T-helper 2 cell treated with Interferon-gamma antibody and Interleukin-4, amounts not matched to agents 100 ng/mL and 5 ng/mL, for 36 hours (primary cell): ENCODE measurements at regions not wholly inside any gene's neighbourhood (a gene's known extent, or its start where the extent isn't known, plus 50 kb on each side); places are given as distances from the start of the nearest gene placed in this dataset.

Experiments used
- intact Hi-C: fragments of 100-400 bp; cut with micrococcal nuclease; formaldehyde crosslinking; loops from one replicate; pipeline ENCODE4 v1.15.1; 2023

DNA sequence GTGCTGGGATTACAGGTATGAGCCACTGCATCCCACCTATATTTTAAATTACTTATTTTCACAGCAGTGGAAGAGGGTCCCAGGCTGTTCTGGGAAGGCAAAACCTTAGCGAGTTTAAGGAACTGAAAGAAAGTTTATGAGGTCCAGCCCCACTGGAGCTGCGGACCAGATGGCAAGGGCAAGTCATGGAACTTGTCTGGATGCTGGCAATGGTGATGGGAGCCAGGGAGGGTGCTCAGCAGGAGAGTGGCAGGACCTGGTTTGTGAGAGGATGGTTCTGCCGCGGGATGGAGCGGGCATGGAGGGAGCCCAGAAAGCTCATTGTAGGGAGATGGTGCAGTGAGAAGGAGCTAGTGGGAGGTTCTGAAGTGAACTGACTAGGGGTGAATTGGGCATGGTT, 50.6 kb upstream of the SLC45A1 start:
- intact Hi-C loops, result no loop called here

DNA sequence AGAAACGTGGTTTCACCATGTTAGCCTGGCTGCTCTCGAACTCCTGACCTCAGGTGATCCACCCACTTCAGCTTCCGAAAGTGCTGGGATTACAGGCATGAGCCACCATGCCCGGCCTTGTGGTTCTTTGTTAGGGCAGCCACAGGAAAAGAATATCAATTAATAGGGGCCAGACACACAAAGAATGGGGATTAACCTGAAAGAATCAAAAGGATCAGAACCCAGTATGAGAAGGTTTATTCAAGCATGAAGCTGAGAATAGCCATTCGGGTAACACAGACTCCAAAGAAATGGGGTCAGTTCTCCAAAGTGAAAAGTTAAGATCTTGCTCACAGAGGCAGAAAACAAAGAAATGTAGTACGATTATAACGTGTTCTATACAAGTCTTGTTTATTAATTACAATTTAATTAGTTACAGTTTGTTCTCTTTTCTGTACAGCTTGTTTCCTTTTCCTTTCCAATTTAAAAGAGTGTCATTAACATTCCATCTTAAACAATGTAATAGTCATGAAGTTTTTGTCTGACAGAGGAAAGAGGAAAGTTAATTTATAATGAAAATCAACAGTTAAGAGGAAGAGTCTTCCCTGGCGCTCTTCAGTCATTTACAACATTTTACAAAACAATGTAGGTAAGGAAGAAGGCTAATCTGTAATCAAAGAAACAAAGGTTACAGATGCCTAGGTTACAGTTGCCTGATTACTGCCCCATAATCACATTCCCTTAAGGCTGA, 51.3 kb upstream of the SLC45A1 start:
- intact Hi-C loops, result no loop called here

DNA sequence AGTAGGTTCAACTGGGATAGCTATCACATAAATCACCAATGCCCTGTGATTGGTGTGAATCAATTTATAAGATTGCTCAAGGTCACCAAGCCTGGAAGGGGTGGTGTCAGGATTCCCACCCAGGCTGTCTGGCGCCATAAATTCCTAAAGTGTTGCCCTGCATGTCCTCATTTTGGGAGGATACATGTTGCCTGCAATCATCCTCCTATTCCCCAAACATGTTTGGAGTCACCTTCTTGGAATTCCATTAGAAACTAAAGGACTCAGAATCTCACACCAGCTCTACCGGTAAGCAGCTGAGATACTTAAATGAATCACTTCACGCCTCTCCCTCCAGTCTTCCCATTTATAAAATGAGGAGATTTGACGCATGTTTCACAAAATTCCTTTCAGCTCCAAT, 54.1 kb upstream of the SLC45A1 start:
- intact Hi-C loops, result no loop called here

DNA sequence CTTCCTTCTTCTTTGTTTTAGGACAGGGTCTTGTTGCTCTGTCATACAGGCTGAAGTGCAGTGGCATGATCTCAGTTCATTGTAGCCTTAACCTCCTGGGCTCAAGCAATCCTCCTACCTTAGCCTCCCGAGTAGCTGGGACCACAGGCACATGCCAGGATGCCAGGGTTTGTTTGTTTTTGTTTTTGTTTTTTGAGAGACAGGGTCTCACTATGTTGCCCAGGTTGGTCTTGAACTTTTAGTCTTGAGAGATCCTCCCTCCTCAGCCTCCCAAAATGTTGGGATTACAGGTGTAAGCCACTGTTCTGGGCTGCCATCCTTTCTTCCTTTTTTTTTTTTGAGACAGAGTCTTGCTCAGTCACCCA, 56.5 kb upstream of the SLC45A1 start:
- intact Hi-C loops, result no loop called here

DNA sequence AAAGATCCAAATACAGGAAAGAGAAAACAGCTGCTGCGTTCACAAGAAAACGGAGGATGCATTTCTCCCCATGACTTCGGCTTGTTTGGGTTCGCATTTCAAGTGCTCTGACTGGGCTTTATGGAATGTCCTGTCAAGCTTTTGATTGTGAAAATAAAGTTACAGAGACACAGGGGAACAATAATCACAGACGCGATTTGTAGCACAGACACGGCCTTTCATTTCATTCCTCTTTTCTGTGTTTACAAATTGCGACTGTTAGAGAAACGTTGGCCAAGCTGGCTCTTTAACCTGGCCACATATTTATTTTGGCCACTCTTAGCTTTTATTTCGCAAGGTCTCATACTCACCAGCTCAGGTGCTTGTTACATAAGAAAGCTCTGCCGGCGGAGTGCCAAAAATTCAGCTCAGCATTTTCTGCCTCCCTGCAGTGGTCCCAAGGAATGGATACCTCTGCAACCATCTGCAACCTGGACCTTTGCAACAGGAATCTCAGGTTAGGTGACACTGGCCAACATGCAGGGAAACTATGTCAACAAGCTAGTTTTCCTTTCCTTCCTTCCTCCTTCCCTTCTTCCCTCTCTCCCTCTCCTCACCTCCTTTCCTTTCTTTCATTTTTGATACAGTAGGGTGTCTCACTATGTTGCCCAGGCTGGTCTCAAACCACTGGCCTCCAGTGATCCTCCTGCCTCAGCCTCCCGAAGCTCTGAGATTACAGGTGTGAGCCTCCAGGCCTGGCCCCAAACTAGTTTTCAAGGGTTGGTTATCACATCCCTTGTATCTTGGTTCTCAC, 58.2 kb upstream of the SLC45A1 start:
- intact Hi-C loops, result no loop called here

DNA sequence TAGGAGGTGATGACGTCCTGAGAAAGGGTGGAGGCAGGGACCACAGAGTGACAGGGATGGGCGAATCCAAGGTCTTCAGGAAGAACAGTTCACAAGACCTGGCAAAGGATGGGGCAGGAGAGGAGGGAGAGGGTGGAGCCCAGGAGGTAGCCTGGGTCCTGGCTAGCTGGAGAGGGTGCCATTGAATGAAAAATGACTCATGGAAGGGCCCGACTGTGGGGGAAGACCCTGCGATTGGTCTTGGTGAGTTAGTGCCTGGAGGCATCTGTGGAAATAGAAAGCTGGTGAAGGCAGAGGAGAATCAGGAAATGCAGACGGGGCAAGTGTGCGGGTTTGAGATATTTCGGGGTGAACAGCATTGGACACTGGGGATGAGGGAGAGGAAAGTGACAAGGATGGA, 60.3 kb upstream of the SLC45A1 start:
- intact Hi-C loops, result no loop called here

DNA sequence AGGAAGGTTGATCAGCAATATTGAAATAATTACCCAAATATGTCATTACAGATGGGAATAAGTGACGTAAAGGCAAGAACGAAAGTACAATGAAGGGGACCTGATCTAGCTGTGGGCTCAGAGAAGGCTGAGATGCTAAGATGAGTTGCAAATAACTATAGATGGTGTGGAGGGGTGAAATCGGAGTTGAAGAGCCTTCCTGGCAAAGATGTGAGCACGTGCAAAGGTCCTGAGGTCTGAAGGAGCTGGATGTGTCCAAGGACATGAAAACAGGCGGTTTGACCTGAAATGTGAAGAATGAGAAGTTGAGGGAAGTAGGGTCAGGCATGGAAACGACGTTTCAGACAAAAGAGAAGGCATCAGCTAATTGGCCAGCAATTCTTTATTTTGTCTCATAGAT, 61.6 kb upstream of the SLC45A1 start:
- intact Hi-C loops, result no loop called here

DNA sequence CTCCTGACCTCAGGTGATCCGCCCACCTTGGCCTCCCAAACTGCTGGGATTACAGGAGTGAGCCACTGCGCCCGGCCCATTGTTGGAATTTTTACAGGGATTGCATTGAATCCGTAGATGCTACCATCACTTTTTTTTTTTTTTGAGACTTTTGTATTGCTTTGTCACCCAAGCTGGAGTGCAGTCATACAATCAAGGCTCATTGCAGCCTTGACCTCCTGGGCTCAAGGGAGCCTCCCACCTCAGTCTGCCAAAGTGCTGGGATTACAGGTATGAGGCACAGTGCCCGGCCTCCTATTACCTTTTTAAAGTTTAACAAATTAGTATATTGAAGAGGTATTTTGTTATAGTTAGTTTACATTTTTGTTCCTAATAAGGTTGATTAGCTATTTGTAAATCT, 62.2 kb upstream of the SLC45A1 start:
- intact Hi-C loops, result no loop called here

GRCh38 chr1:8252266-8252951, 65.5 kb upstream of the SLC45A1 start:
- intact Hi-C loops, result no loop called here

DNA sequence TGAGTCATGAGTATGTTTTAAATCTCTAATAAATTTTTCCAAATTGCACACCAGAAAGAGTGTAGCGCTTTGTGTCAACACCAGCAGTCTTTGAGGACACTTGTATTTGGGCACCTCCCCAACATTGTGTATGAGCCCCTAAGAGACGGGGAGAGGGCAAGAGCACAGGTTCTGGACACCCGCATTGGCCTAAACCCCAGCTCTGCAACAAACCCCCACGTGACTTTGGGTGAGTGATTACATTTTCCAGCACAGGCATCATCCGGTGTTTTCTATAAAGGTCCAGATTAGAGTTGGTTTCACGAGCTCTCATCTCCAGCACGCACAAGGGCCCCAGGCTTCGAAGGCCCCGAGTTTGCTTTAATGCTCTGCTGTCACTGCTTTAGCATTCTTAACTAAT, 66.3 kb upstream of the SLC45A1 start:
- intact Hi-C loops, result no loop called here

DNA sequence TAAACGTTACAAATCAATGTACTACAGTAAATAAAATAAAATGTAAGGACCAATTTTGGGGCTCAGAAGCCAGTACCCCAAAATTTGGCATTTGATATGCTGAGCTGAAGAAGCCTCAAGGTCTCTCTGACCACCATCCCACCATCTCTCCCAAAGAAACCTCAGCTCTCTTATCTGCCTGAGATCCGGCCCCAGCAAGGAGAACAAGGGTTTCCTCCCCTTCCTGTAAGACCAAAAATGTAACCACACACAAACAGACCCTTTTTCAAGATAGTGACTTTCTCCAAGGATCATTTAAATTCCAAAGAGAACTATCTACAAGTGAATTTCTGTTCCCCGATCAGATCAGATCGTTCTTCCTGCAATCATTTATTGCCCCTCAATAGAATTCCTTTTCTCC, 68.1 kb upstream of the SLC45A1 start:
- intact Hi-C loops, result no loop called here

GRCh38 chr1:8247811-8248436, 70.0 kb upstream of the SLC45A1 start:
- intact Hi-C loops, result no loop called here

DNA sequence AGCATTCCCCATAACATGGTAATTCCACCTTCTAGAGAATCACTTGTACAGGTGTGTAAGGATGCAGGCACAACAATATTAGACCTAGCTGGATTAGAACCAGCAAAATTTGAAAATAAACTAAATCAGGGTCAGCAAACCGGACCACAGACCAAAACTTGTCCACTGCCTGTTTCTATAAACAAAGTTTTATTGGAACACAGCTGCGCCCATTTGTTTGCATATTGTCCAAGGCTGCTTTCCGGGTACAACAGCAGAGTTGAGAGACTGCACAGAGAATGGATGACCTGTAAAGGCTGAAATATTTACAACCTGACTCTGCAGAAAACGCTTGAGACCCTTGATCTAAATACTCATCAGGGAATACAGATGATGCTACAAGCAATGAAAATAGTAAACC, 73.6 kb upstream of the SLC45A1 start:
- intact Hi-C loops, result no loop called here

DNA sequence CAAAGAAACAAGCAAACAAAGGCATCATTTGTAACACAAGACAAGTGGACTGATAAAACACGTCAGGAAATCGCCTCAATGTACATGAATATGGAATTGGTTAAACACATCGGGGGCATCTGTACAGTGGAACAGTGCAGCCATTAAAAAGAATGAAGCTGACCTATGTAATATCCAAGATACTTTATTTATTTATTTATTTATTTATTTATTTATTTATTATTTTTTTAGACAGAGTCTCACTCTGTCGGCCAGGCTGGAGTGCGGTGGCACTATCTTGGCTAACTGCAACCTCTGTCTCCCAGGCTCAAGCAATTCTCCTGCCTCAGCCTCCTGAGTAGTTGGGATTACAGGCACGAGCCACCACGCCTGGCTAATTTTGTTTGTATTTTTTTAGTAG, 75.4 kb upstream of the SLC45A1 start:
- intact Hi-C loops, result no loop called here

GRCh38 chr1:8241417-8242014, 76.4 kb upstream of the SLC45A1 start:
- intact Hi-C loops, result no loop called here

GRCh38 chr1:8239306-8240023, 78.4 kb upstream of the SLC45A1 start:
- intact Hi-C loops, result no loop called here

- intact Hi-C loops, result no loop called here
Measured at GRCh38 chr1:8239039-8239305, 78.9 kb upstream of the SLC45A1 start.

GRCh38 chr1:8238141-8239038, 79.5 kb upstream of the SLC45A1 start:
- intact Hi-C loops, result no loop called here

- intact Hi-C loops, result no loop called here
Measured at GRCh38 chr1:8232036-8232757, 85.7 kb upstream of the SLC45A1 start.

DNA sequence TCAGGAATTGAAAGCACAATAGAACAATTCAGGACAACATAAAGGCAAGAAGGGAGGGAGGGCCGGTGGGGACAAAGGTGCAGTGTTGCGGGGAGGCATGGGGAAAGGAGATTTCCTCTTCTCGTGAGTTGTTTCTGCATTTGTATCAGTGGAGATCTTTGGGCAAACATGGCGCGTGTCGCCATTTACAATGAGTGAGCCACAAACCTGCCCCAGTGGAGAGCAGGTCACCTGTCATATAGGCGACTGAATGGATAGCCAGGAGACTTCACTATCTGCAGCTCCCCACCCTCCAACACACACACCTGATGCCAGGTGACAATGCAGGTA, 87.7 kb upstream of the SLC45A1 start:
- intact Hi-C loops, result no loop called here
